ENCODE measurements at regions not wholly inside any gene's neighbourhood (a gene's known extent, or its start where the extent isn't known, plus 50 kb on each side); places are given as distances from the start of the nearest gene placed in this dataset.

GRCh38 chr10:4678951-4679671 lies 146.9 kb upstream of the AKR1E2 start:
- TF ChIP-seq, protein P1, sequence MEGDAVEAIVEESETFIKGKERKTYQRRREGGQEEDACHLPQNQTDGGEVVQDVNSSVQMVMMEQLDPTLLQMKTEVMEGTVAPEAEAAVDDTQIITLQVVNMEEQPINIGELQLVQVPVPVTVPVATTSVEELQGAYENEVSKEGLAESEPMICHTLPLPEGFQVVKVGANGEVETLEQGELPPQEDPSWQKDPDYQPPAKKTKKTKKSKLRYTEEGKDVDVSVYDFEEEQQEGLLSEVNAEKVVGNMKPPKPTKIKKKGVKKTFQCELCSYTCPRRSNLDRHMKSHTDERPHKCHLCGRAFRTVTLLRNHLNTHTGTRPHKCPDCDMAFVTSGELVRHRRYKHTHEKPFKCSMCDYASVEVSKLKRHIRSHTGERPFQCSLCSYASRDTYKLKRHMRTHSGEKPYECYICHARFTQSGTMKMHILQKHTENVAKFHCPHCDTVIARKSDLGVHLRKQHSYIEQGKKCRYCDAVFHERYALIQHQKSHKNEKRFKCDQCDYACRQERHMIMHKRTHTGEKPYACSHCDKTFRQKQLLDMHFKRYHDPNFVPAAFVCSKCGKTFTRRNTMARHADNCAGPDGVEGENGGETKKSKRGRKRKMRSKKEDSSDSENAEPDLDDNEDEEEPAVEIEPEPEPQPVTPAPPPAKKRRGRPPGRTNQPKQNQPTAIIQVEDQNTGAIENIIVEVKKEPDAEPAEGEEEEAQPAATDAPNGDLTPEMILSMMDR (IDR thresholded peaks at IDR 0.05; ENCODE audit: low read depth, low read length, poor library complexity, severe bottlenecking): no peak
- no peak for TF ChIP-seq EZH2phosphoT487 (IDR thresholded peaks at IDR 0.05; ENCODE audit: borderline replicate concordance, low read length)
